B cell (primary cell): ENCODE measurements at regions not wholly inside any gene's neighbourhood (a gene's known extent, or its start where the extent isn't known, plus 50 kb on each side); places are given as distances from the start of the nearest gene placed in this dataset.

Experiments used
- ATAC-seq: fragments of 200-7000 bp; cut with Tn5 transposase; one replicate; pipeline ENCODE4 v1.10.0; 2021; ENCODE audit warnings: low read depth, mild to moderate bottlenecking, moderate number of reproducible peaks, moderate library complexity
- CTCF ChIA-PET: fragments of 350-600 bp; sonication (Branson Sonifier 250); formaldehyde crosslinking; loops from one replicate; lab custom pipeline; 2021; ENCODE audit warnings: antibody characterized with exemption, inconsistent platforms; lab: Charles Lee
- POLR2A ChIA-PET: fragments of 350-600 bp; sonication (Branson Sonifier 250); formaldehyde crosslinking; loops from one replicate; lab custom pipeline; 2021; ENCODE audit warnings: antibody characterized with exemption; lab: Charles Lee
- DNase-seq: peaks from one replicate; pipeline ENCODE4 v3.0.0; 2013
- H2AFZ ChIP-seq: 2 replicates; pipeline ENCODE4 v1.6.1; 2012; ENCODE audit warnings: mild to moderate bottlenecking, low read depth, low read length; ENCODE audit not compliant: insufficient read depth, poor library complexity, severe bottlenecking
- H3K27ac ChIP-seq, 2 donors: 1 replicate in 1 of 2; 2 replicates in 1 of 2; pipeline ENCODE4 v1.5.1; 2012 to 2013; ENCODE audit warnings: low read length in 2 of 2, mild to moderate bottlenecking in 2 of 2, moderate library complexity in 1 of 2
- H3K27me3 ChIP-seq, 4 experiments: fragments of 200-600 bp in 1 of 4; sonication (generic) in 1 of 4; replicated peaks in 1 of 4; 1 replicate in 2 of 4; 2 replicates in 2 of 4; pipeline versions ENCODE4 v1.6.1 to v1.7.0; 2013 to 2016; ENCODE audit warnings: low read length in 3 of 4, mild to moderate bottlenecking in 2 of 4, mixed read lengths in 1 of 4, moderate library complexity in 1 of 4; ENCODE audit not compliant: insufficient read depth in 4 of 4, control insufficient read depth in 3 of 4; ENCODE audit errors: control extremely low read depth in 1 of 4
- H3K36me3 ChIP-seq, 2 experiments: replicated peaks in 1 of 2; 1 replicate in 1 of 2; 2 replicates in 1 of 2; pipeline versions ENCODE4 v1.6.1 to v1.7.1; 2013; ENCODE audit warnings: low read length in 1 of 2; ENCODE audit not compliant: insufficient read depth in 2 of 2, control insufficient read depth in 1 of 2; ENCODE audit errors: control extremely low read depth in 1 of 2, extremely low read depth in 1 of 2
- H3K4me1 ChIP-seq, 2 donors: fragments of 200-600 bp in 1 of 2; sonication (generic) in 1 of 2; 1 replicate in 1 of 2; 2 replicates in 1 of 2; pipeline versions ENCODE4 v1.5.1 to v1.6.1; 2013 to 2017; ENCODE audit warnings: low read length in 2 of 2; ENCODE audit not compliant: control insufficient read depth in 2 of 2, insufficient read depth in 2 of 2
- H3K4me2 ChIP-seq: replicated peaks from 2 replicates; pipeline ENCODE3; 2012; ENCODE audit warnings: mild to moderate bottlenecking, low read depth, low read length; ENCODE audit not compliant: poor library complexity, severe bottlenecking
- H3K4me3 ChIP-seq, 5 experiments: fragments of 200-600 bp in 1 of 5; sonication (generic) in 1 of 5; 1 replicate in 3 of 5; 2 replicates in 2 of 5; pipeline versions ENCODE4 v1.5.1 to v1.7.0; 2011 to 2016; ENCODE audit warnings: low read length in 4 of 5, mild to moderate bottlenecking in 4 of 5, low read depth in 2 of 5, control low read depth in 1 of 5, moderate library complexity in 1 of 5; ENCODE audit not compliant: insufficient read depth in 1 of 5; ENCODE audit errors: control extremely low read depth in 1 of 5, extremely low read depth in 1 of 5
- H3K79me2 ChIP-seq: fragments of 200-600 bp; sonication (generic); one replicate; pipeline ENCODE4 v1.6.0; 2016; ENCODE audit warnings: low read length; ENCODE audit not compliant: control insufficient read depth, insufficient read depth
- H3K9ac ChIP-seq: fragments of 200-600 bp; sonication (generic); 2 replicates; pipeline ENCODE4 v1.6.1; 2017; ENCODE audit warnings: mild to moderate bottlenecking, low read length, moderate library complexity
- H3K9me3 ChIP-seq, 3 donors: one replicate each; pipeline versions ENCODE4 v1.6.1 to v1.7.1; 2013; ENCODE audit warnings: low read length in 2 of 3; ENCODE audit not compliant: control insufficient read depth in 2 of 3, insufficient read depth in 1 of 3; ENCODE audit errors: control extremely low read depth in 1 of 3
- H4K20me1 ChIP-seq: 2 replicates; pipeline ENCODE4 v1.6.0; 2012; ENCODE audit warnings: mild to moderate bottlenecking, low read length; ENCODE audit not compliant: insufficient read depth, control insufficient read depth, poor library complexity, severe bottlenecking
- H3K27ac Mint-ChIP-seq: one replicate; pipeline ENCODE4 v1.8.0; 2021; ENCODE audit warnings: mixed read lengths
- H3K27me3 Mint-ChIP-seq: one replicate; pipeline ENCODE4 v1.8.0; 2021; ENCODE audit warnings: mixed read lengths
- H3K4me1 Mint-ChIP-seq: one replicate; pipeline ENCODE4 v1.8.0; 2021; ENCODE audit warnings: mixed read lengths
- H3K4me3 Mint-ChIP-seq: one replicate; pipeline ENCODE4 v1.8.0; 2021; ENCODE audit warnings: mixed read lengths
- H3K9me3 Mint-ChIP-seq: one replicate; pipeline ENCODE4 v1.8.0; 2022; ENCODE audit warnings: mixed read lengths; ENCODE audit not compliant: insufficient read depth
- EZH2 ChIP-seq: IDR thresholded peaks from 2 replicates; pipeline ENCODE4 v1.6.1; 2012; ENCODE audit warnings: borderline replicate concordance, low read depth, mild to moderate bottlenecking, moderate library complexity, low read length; ENCODE audit not compliant: insufficient read depth, poor library complexity, severe bottlenecking
- WGBS: methylation state at CpG from one replicate; pipeline ENCODE4 v1.1.5; 2013; ENCODE audit warnings: missing lambda C conversion rate; ENCODE audit not compliant: insufficient coverage; 5-methylcytosine and 5-hydroxymethylcytosine counted together
- intact Hi-C: fragments of 100-400 bp; cut with micrococcal nuclease; formaldehyde crosslinking; loops from one replicate; pipeline ENCODE4 v1.10.0; 2022
- TF ChIP-seq, protein P1 (sequence below): fragments of 200-600 bp; IDR thresholded peaks from one replicate; pipeline ENCODE4 v1.8.0; 2022; ENCODE audit warnings: antibody characterized with exemption, mild to moderate bottlenecking

- Mint-ChIP-seq H3K27me3 (no peaks in the 10 kb centered on the region), H3K4me1 (no peaks in the 10 kb centered on the region), H3K27ac (no peak overlapping the region), H3K4me3 (no peak overlapping the region), H3K9me3 (peaks cover 6% of the 10 kb centered on the region)
- no peaks in the 10 kb centered on the region for H3K36me3 ChIP-seq
- no peaks in the 10 kb centered on the region for H3K9me3 ChIP-seq
- no peaks in the 10 kb centered on the region for H4K20me1 ChIP-seq
- ATAC-seq (no peak), DNase-seq (no peak)
- no peak overlapping the region for H3K9ac ChIP-seq
- WGBS, result 86% methylated on average over 1 of the region's 2 CpGs
- H2AFZ ChIP-seq, result no peak overlapping the region
- ChIA-PET POLR2A (no interaction called here), CTCF (no interaction called here)
- H3K27me3 ChIP-seq, result no peaks in the 10 kb centered on the region
- H3K27ac ChIP-seq, result no peak overlapping the region
- TF ChIP-seq, protein P1, sequence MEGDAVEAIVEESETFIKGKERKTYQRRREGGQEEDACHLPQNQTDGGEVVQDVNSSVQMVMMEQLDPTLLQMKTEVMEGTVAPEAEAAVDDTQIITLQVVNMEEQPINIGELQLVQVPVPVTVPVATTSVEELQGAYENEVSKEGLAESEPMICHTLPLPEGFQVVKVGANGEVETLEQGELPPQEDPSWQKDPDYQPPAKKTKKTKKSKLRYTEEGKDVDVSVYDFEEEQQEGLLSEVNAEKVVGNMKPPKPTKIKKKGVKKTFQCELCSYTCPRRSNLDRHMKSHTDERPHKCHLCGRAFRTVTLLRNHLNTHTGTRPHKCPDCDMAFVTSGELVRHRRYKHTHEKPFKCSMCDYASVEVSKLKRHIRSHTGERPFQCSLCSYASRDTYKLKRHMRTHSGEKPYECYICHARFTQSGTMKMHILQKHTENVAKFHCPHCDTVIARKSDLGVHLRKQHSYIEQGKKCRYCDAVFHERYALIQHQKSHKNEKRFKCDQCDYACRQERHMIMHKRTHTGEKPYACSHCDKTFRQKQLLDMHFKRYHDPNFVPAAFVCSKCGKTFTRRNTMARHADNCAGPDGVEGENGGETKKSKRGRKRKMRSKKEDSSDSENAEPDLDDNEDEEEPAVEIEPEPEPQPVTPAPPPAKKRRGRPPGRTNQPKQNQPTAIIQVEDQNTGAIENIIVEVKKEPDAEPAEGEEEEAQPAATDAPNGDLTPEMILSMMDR, result no peak
- no peak for TF ChIP-seq EZH2
- H3K4me2 ChIP-seq, result no peak overlapping the region
- no peak overlapping the region for H3K4me3 ChIP-seq
- intact Hi-C loops, result no loop called here
- H3K79me2 ChIP-seq, result no peaks in the 10 kb centered on the region
- H3K4me1 ChIP-seq, result no peaks in the 10 kb centered on the region
These were observed 1193.1 kb upstream of the MIR17HG start for GRCh38 chr13:90154311-90154960.

- H3K4me3 ChIP-seq, result no peak overlapping the region
These were observed 1191.1 kb upstream of the MIR17HG start for GRCh38 chr13:90156390-90156789.

More at GRCh38 chr13:90156390-90156789, 1191.1 kb upstream of the MIR17HG start:
- DNase-seq (no peak), ATAC-seq (no peak)
- Mint-ChIP-seq H3K9me3 (peaks cover 11% of the 10 kb centered on the region), H3K27me3 (no peaks in the 10 kb centered on the region), H3K4me1 (no peaks in the 10 kb centered on the region), H3K27ac (no peak overlapping the region), H3K4me3 (no peak overlapping the region)
- Histone ChIP-seq H3K9me3 (peaks cover 0 to 1% (median 0%) of the 10 kb centered on the region in 3 donors), H3K79me2 (no peaks in the 10 kb centered on the region), H3K27me3 (no peaks in the 10 kb centered on the region), H3K4me1 (no peaks in the 10 kb centered on the region), H3K9ac (no peak overlapping the region), H3K4me2 (no peak overlapping the region), H4K20me1 (no peaks in the 10 kb centered on the region), H2AFZ (no peak overlapping the region), H3K36me3 (no peaks in the 10 kb centered on the region), H3K27ac (no peak overlapping the region)
- WGBS, result no CpG with 5 or more reads among the region's 1 CpG
- intact Hi-C loops, result no loop called here
- POLR2A ChIA-PET, result no interaction called here
- CTCF ChIA-PET, result no interaction called here
- no peak for TF ChIP-seq EZH2
- TF ChIP-seq, protein P1, result no peak
